DMS114 treated with DMSO at 0.1 percent for 48 hours (cell line): ENCODE measurements at regions not wholly inside any gene's neighbourhood (a gene's known extent, or its start where the extent isn't known, plus 50 kb on each side); places are given as distances from the start of the nearest gene placed in this dataset.

Experiments used
- DNase-seq: peaks from one replicate; lab custom pipeline; 2025; ENCODE audit not compliant: unreplicated experiment; lab: John Stamatoyannopoulos, UW

GRCh38 chr7:142379201-142379885 lies 121.5 kb upstream of the PRSS58 start:
- DNase-seq = no peak

- no peak for DNase-seq
These were observed 119.7 kb upstream of the PRSS58 start for GRCh38 chr7:142377567-142377966.

- no peak for DNase-seq
These were observed 118.6 kb upstream of the PRSS58 start for GRCh38 chr7:142376356-142376997.

DNA sequence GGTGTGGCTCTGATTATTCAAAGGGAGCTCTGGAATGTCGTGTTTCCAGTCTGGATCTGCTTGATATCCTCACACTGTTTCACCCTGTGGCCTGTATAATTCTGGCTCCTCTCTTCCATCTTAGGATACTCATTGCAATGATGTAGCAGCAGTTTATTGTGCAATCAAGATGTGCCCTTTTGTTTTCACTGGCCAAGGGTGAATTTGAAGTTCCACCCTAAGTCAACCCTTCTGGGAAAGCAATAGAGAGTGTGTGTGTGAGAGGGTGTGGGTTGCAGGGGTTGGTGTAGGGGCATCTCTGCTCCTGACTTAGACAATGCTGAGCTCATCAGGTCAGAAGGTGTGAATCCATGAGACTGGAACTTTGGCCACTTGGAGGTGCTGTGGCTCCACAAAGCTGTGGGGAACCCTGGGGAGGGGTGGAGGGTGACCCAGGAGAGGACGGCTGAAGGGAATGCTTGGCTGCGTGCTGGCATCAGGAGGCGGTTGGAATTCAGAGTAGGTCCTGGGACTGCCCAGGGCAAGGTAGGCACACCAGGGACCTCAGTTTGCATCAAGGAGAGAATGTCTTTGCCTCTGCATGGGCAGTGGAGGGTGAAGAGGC lies 118.0 kb upstream of the PRSS58 start:
- DNase-seq = no peak

DNA sequence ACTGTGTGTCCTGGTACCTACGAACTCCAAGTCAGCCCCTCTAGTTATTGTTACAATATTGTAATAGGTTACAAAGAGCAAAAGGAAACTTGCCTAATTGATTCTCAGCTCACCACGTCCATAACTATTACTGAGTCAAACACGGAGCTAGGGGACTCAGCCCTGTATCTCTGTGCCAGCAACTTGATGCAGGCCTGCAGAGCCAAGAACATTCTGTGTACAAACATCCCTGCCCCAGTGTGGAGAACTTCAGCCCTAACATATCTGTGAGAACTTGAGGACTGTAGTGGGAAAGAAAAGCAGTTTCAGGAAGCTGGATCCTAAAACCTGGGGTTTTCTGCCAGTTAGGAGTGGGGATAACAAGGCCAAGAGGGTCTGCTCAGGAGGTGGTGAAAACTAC lies 114.9 kb upstream of the PRSS58 start:
- DNase-seq = no peak

GRCh38 chr7:142371586-142372377 lies 113.9 kb upstream of the PRSS58 start:
- DNase-seq = no peak

DNA sequence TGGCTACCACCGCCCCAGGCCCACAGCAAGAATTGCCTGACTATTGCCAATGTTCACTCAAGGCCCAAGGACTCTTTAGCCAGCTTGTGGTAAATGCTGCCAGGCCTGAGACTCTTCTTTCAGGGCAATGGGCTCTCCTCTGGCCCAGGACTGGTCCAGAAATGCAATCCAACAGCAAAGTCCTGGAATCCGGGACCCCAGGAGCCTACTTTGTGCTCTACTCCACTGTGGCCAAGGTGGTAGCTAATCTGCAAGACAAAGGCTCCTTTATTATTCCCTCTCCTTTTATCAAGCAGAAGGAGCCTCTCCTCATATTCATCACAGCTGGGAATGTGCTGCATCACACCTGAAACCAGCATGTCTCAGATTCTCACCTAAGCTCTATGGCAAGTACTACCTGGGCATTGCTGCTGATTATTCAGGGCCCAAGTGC lies 107.6 kb upstream of the PRSS58 start:
- DNase-seq = no peak

DNA sequence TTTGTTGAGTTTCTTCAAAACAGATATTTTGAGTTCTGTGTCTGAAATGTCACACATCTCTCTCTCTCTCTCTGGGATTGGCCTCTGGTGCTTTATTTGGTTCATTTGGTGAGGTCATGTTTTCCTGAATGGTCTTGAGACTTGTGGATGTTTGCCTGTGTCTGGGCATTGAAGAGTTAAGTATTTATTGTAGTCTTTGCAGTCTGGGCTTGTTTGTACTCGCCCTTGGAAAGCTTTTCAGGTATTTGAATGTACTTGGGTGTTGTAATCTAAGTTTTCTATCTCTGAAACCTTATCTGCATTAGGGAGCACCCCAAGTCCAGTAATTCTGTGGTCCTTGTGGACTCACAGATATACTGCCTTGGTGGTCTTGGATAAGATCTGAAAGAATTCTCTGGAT lies 106.7 kb upstream of the PRSS58 start:
- DNase-seq = no peak

GRCh38 chr7:142362349-142362748 lies 104.5 kb upstream of the PRSS58 start:
- no peak for DNase-seq

DNA sequence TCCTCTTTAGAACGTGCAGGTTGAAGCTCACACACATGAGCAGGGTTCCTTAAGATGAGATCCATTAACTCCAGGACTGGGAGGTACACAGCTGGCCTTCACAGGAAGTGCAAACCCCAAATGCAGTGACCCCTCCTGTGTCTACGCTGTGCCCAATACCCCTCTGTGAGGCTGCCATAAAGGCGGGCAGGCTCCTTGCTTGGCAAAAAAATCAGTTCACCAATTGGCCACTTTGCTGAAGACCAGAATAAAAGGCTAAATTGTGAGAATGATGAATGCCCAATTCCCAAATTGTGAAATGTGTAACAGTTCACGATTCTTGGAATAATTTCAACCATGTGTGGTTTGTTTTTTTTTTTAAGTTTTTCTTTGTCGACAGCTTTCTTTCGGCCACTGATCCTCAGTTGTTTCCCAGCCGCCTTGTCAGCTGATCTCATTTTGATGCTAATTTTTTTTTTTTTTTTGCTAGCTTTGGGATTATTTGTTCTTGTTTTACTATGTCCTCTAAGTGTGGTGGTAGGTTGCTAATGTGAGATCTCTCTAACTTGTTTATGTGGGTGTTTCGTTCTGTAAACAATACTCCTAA lies 101.9 kb upstream of the PRSS58 start:
- no peak for DNase-seq

DNA sequence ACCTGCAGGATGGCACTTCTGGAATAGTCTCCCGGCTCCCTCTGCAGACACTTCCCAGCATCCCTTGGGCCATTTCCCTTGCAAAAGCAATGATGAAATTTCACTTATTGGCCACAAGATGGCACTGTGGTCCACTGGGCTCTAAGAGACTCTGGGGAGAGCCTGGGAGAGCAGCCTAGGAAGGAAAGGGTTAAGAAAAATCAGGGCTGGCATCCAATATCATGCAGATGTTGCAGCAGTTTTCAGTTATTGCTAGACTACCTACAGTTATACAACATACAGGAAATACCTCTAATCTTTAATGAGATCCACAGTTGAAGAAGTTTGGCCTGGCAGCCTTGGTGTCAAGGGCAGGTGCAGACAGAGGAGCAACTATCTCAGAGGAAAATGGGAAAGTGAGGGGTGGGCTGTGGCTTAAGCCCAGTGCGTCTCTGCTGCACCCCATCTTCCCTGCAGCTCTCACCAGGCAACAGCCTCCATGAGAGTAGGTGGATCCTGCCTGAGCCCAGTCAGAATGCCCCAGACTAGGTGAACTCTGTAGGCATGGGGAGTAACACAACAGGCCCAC lies 100.2 kb upstream of the PRSS58 start:
- DNase-seq = peak; percentile 52

DNA sequence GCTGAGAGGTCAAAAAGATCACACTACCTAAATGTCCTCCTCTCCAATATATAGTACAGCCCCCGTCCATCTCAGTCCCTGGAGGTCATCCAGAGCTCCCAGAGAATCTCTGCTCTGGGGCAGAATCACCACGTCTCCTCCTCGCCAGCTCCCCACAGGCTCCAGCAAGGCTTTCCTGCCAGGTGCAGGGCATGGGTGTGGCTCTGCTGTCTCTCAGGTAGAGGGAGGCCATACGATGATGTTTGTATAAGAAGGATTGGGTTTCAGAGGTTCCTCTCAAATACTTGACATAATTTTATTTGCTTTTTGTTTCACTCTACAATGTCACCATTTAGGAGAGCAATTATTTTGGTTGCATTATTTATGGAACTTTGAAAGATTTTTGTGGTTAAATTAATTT lies 98.3 kb upstream of the PRSS58 start:
- no peak for DNase-seq

DNA sequence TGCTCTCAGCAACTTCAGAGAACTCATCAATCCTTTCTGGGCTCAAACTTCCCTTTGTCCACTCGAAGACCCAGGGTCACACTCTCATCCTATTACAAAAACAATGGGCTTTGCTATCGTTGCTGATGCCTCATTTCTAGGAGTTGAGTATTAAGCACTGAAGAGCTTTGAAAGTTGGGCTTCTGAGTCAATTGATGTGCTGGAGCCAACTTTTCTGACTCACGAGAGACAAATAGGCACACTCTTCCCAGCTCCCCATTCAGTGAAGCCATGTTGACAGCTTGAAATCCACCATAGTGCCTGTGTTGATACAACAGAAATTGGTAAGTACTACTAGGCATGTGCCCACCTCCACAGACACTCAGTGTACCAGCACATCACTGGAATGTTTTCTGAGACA lies 97.5 kb upstream of the PRSS58 start:
- DNase-seq = no peak

- no peak for DNase-seq
These were observed 95.5 kb upstream of the PRSS58 start for GRCh38 chr7:142353147-142354060.

- no peak for DNase-seq
These were observed 94.7 kb upstream of the PRSS58 start for GRCh38 chr7:142352543-142352942.

GRCh38 chr7:142351145-142351544 lies 93.3 kb upstream of the PRSS58 start:
- no peak for DNase-seq

GRCh38 chr7:142349670-142350405 lies 92.0 kb upstream of the PRSS58 start:
- no peak for DNase-seq

DNA sequence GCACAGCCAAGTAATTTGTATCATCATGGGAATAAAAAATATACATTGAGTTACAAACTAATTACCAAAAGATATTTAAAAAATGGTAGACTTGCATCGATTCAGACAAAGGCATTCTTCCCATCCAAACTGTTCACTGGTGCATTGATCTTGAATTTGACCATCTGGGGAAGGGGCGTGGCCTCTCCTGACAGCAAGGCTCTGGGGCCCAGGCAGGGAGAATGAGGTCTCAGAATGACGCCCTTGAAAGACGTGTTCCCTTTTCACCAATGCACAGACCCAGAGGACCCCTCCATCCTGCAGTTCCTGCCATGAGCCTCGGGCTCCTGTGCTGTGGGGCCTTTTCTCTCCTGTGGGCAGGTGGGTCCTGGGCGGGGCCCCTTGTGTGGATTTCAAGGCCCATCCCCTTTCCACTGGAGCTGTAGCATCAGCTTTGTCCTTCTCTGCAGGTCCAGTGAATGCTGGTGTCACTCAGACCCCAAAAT lies 91.1 kb upstream of the PRSS58 start:
- no peak for DNase-seq

- DNase-seq = no peak
These were observed 90.2 kb upstream of the PRSS58 start for GRCh38 chr7:142348100-142348499.
